ENCODE measurements at regions not wholly inside any gene's neighbourhood (a gene's known extent, or its start where the extent isn't known, plus 50 kb on each side); places are given as distances from the start of the nearest gene placed in this dataset.

DNA sequence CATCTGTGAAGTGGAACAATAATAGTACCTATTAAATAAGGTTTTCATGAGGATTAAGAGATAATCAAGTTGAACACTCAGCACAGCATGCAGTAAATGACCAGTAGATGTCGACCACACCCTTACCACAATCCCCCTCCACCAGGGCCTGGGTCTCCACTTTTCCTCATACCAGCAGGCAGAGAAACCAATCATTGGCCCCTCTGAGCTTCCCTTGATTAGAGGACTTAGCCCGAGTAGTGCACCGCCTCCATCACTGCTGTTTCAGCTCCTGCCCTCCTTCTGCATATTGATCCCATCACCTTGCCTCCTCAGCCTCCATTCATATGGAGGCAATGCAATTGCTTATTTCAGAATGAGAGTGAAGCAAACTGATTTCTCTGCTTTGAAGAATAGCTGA lies 96.5 kb upstream of the CDH11 start:
- TF ChIP-seq POLR2A (IDR thresholded peaks at IDR 0.05), result no peak
- TF ChIP-seq, protein P1, sequence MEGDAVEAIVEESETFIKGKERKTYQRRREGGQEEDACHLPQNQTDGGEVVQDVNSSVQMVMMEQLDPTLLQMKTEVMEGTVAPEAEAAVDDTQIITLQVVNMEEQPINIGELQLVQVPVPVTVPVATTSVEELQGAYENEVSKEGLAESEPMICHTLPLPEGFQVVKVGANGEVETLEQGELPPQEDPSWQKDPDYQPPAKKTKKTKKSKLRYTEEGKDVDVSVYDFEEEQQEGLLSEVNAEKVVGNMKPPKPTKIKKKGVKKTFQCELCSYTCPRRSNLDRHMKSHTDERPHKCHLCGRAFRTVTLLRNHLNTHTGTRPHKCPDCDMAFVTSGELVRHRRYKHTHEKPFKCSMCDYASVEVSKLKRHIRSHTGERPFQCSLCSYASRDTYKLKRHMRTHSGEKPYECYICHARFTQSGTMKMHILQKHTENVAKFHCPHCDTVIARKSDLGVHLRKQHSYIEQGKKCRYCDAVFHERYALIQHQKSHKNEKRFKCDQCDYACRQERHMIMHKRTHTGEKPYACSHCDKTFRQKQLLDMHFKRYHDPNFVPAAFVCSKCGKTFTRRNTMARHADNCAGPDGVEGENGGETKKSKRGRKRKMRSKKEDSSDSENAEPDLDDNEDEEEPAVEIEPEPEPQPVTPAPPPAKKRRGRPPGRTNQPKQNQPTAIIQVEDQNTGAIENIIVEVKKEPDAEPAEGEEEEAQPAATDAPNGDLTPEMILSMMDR (IDR thresholded peaks at IDR 0.05), result no peak
